Activated CD4-positive, alpha-beta T cell treated with anti-CD3 and anti-CD28 coated beads, Interleukin-2, amount 10 ng/mL, durations not matched to agents 24 days and 14 days (primary cell): ENCODE measurements at regions not wholly inside any gene's neighbourhood (a gene's known extent, or its start where the extent isn't known, plus 50 kb on each side); places are given as distances from the start of the nearest gene placed in this dataset.

Experiments used
- DNase-seq: peaks from one replicate; pipeline ENCODE4 v3.0.0; 2022
- H3K27ac Mint-ChIP-seq: one replicate; pipeline ENCODE4 v1.8.0; 2022; ENCODE audit warnings: mild to moderate bottlenecking, mixed read lengths
- H3K27me3 Mint-ChIP-seq: one replicate; pipeline ENCODE4 v1.8.0; 2022; ENCODE audit warnings: mixed read lengths
- H3K36me3 Mint-ChIP-seq: one replicate; pipeline ENCODE4 v1.8.0; 2022; ENCODE audit warnings: low read depth, mild to moderate bottlenecking, mixed read lengths
- H3K4me1 Mint-ChIP-seq: one replicate; pipeline ENCODE4 v1.8.0; 2021; ENCODE audit warnings: mixed read lengths
- H3K4me3 Mint-ChIP-seq: one replicate; pipeline ENCODE4 v1.8.0; 2022; ENCODE audit warnings: mild to moderate bottlenecking, moderate library complexity, mixed read lengths
- H3K9me3 Mint-ChIP-seq: one replicate; pipeline ENCODE4 v1.8.0; 2021; ENCODE audit warnings: mixed read lengths
- intact Hi-C: fragments of 100-400 bp; cut with micrococcal nuclease; formaldehyde crosslinking; loops from one replicate; pipeline ENCODE4 v1.15.1; 2023

DNA sequence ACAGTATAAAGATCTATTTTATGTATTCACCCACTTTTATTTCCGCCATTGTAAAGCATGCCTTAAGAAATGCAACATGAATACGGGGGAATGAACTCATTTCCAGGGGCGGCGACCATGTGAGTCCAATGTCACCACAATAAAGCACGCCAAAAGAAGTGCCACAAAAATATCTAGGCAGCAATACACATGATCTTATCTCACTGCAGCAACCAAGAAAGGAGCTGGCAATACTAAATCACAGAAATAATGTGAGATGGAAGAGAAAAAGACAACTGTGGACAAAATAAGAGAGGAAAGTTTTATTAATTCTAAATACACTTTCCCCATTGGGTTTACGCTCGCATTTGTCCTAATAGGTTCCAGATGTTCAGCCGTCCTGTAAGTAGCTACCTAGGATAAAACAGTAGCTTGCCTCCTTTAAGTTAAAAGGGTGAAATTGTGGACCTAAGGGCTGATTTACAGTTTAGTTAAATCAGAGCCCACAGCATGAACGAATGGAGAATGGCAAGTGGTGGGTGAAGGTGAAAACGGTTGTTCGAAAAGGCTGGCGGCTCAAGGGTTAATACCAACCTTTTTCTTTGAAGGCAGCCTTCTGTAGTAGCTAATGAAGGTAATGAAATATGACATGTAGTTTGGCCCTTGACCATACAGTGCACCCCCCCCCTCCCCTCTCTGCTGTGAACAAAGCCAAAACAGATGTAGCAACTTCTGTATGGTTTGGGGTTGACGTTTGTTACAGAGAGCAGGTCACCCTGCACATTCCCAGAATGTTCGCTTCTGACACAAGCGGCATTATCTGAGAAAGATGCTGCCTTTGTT is 504.2 kb upstream of the PSMD7 start:
- Mint-ChIP-seq H3K4me1 (no peaks in the 10 kb centered on the region), H3K36me3 (no peaks in the 10 kb centered on the region), H3K27ac (no peak overlapping the region), H3K4me3 (no peak overlapping the region), H3K9me3 (peaks cover 3% of the 10 kb centered on the region), H3K27me3 (no peaks in the 10 kb centered on the region)
- no peak for DNase-seq
- intact Hi-C loops = no loop called here

GRCh38 chr16:73781297-73781696 is 515.3 kb upstream of the PSMD7 start:
- H3K4me1 Mint-ChIP-seq = no peaks in the 10 kb centered on the region
- DNase-seq = no peak
- peaks cover 6% of the 10 kb centered on the region for H3K9me3 Mint-ChIP-seq
- intact Hi-C loops = no loop called here
- no peaks in the 10 kb centered on the region for H3K27me3 Mint-ChIP-seq
- no peak overlapping the region for H3K27ac Mint-ChIP-seq
- H3K4me3 Mint-ChIP-seq = no peak overlapping the region
- H3K36me3 Mint-ChIP-seq = no peaks in the 10 kb centered on the region

DNA sequence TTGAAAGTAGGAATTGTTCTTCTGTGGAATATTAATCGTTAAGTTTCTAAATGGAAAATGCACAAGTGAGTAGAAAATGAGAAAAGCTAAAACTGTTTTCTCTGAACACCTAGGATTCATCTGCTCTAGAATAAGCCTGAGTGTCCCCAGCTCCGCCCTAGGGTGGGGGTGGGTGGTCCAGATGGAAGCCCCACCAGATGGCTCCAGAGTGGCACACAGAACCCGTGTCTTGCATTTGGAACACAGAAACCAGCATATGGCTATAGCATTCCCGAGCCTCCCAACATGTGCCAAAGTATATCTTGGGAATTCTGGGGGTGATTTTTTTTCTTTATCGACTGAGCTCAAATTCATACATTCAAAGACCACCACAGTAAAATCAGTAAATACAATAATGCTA is 517.7 kb upstream of the PSMD7 start:
- Mint-ChIP-seq H3K9me3 (peaks cover 6% of the 10 kb centered on the region), H3K4me3 (no peak overlapping the region), H3K27ac (no peak overlapping the region), H3K36me3 (no peaks in the 10 kb centered on the region), H3K4me1 (no peaks in the 10 kb centered on the region), H3K27me3 (no peaks in the 10 kb centered on the region)
- DNase-seq = no peak
- intact Hi-C loops = no loop called here

- DNase-seq = no peak
- Mint-ChIP-seq H3K27me3 (no peaks in the 10 kb centered on the region), H3K4me3 (no peak overlapping the region), H3K9me3 (peaks cover 6% of the 10 kb centered on the region), H3K36me3 (no peaks in the 10 kb centered on the region), H3K4me1 (no peaks in the 10 kb centered on the region), H3K27ac (no peak overlapping the region)
- intact Hi-C loops = no loop called here
These were observed 520.7 kb upstream of the PSMD7 start for GRCh38 chr16:73775841-73776388.

DNA sequence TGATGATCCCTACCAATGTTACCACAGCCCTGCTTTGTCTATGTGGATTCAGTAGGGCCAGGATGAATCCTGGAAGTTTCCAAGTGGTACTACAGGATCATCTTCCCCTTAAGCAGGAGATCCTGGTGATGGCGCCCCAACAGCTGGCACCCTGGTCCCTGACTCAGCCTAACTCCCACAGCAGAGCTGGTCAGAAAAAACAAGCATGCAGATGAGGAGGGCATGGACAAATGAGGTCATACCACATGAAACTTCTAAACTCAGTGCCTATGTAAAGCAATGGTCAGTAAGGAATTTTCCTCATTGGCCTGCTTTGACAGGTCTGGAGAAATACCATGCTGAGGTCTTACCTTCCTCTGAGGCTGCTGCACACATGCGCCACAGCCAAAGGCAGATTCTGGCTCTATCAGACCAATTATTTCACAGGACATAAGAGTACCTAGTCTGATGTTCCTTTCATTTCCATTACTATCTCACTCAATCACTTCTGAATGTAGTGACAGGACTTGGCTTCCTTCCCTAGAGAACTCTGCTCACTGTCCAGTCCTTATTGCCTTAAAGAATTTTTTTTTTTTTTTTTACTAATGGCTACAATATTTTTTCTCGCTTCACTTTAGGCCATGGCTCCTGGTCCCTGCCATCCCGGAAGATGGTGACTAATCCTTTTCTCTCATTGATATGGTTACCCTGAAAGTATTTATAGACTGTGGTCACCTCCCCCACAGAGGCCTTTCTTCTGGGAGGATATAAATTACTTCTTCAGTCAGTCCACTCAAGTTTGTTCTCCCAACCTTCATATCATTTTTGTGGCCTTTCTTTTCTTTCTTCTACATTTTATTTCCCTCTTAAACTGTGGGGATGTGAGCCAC is 525.2 kb upstream of the PSMD7 start:
- Mint-ChIP-seq H3K27me3 (no peaks in the 10 kb centered on the region), H3K4me3 (no peak overlapping the region), H3K4me1 (no peaks in the 10 kb centered on the region), H3K27ac (no peak overlapping the region), H3K9me3 (peaks cover 3% of the 10 kb centered on the region), H3K36me3 (no peaks in the 10 kb centered on the region)
- intact Hi-C loops = no loop called here
- no peak for DNase-seq

DNA sequence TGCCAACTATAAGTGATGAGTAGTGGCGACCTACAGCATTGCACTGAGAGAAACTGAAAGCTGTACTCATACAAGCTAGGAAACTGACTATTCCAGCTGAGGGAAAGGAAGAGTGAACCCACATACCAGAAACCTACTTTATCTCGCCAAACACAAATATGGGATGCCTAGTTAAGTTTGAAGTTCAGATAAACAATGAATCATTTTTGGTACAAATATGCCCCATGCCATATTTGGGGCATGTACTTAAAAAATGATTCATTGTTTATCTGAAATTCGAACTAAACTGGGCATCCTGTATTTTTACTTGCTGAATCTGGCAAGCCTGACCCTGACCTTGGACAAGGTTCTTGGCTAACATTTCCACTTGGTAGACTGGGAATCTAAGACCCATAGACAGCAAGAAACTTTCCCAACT is 527.8 kb upstream of the PSMD7 start:
- Mint-ChIP-seq H3K4me1 (no peaks in the 10 kb centered on the region), H3K27ac (no peak overlapping the region), H3K27me3 (no peaks in the 10 kb centered on the region), H3K36me3 (no peaks in the 10 kb centered on the region), H3K9me3 (no peaks in the 10 kb centered on the region), H3K4me3 (no peak overlapping the region)
- intact Hi-C loops = no loop called here
- no peak for DNase-seq

DNA sequence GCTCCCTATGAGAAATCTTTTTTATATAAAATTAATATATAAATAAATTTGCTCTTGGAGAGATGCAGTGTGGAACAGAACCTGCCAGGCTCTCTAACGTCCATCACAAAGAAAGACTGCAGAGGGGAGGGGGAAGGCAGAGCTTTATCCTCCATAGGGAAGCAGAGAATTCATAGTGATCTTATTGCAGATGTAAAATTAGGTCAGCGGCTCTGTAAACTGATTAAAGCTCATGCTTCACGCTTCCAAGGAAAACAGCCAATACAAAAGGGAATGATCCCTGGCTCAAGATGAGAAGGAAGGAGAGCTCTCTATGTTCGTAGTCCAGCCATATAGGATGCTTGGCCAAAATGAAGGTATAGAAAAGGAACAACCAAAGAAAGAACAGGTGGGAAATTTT is 532.3 kb upstream of the PSMD7 start:
- Mint-ChIP-seq H3K36me3 (no peaks in the 10 kb centered on the region), H3K27me3 (no peaks in the 10 kb centered on the region), H3K4me1 (no peaks in the 10 kb centered on the region), H3K9me3 (no peaks in the 10 kb centered on the region), H3K4me3 (no peak overlapping the region), H3K27ac (no peak overlapping the region)
- DNase-seq = no peak
- intact Hi-C loops = no loop called here

GRCh38 chr16:73756289-73757178 is 540.1 kb upstream of the PSMD7 start:
- peaks cover 3% of the 10 kb centered on the region for H3K9me3 Mint-ChIP-seq
- H3K36me3 Mint-ChIP-seq = no peaks in the 10 kb centered on the region
- no peak overlapping the region for H3K27ac Mint-ChIP-seq
- DNase-seq = no peak
- intact Hi-C loops = no loop called here
- H3K4me3 Mint-ChIP-seq = no peak overlapping the region
- no peaks in the 10 kb centered on the region for H3K27me3 Mint-ChIP-seq
- no peaks in the 10 kb centered on the region for H3K4me1 Mint-ChIP-seq

DNA sequence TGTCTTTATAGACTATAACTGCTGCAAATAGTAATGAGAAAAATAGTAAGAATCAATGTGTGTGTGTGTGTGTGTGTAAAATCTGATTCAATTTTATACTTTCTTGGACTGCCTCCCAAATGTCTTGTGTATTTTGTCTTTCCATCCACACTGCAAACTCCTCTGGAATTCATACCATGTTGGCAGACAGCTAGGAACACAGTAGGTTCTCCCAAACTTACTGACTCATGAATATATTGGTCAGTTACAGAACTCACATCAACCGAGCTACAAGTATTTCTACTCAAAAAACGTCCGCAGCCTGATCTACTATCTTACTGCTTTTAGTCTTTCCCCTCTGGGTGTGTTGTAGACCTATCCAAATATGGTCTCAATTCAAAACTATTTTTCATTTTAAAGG is 542.7 kb upstream of the PSMD7 start:
- Mint-ChIP-seq H3K27me3 (no peaks in the 10 kb centered on the region), H3K27ac (no peak overlapping the region), H3K36me3 (no peaks in the 10 kb centered on the region), H3K4me3 (no peak overlapping the region), H3K4me1 (no peaks in the 10 kb centered on the region), H3K9me3 (peaks cover 18% of the 10 kb centered on the region)
- DNase-seq = no peak
- intact Hi-C loops = no loop called here

- Mint-ChIP-seq H3K4me3 (no peak overlapping the region), H3K27me3 (no peaks in the 10 kb centered on the region), H3K36me3 (no peaks in the 10 kb centered on the region), H3K9me3 (peaks cover 20% of the 10 kb centered on the region), H3K27ac (no peak overlapping the region), H3K4me1 (no peaks in the 10 kb centered on the region)
- intact Hi-C loops = no loop called here
- no peak for DNase-seq
These were observed 546.0 kb upstream of the PSMD7 start for GRCh38 chr16:73750639-73751038.

GRCh38 chr16:73747328-73747727 is 549.3 kb upstream of the PSMD7 start:
- Mint-ChIP-seq H3K4me1 (no peaks in the 10 kb centered on the region), H3K9me3 (peaks cover 20% of the 10 kb centered on the region), H3K36me3 (no peaks in the 10 kb centered on the region), H3K27ac (no peak overlapping the region), H3K4me3 (no peak overlapping the region), H3K27me3 (no peaks in the 10 kb centered on the region)
- intact Hi-C loops = no loop called here
- no peak for DNase-seq

GRCh38 chr16:73746554-73746953 is 550.1 kb upstream of the PSMD7 start:
- Mint-ChIP-seq H3K4me3 (no peak overlapping the region), H3K4me1 (no peaks in the 10 kb centered on the region), H3K36me3 (no peaks in the 10 kb centered on the region), H3K27me3 (no peaks in the 10 kb centered on the region), H3K9me3 (peaks cover 20% of the 10 kb centered on the region), H3K27ac (no peak overlapping the region)
- no peak for DNase-seq
- intact Hi-C loops = no loop called here

DNA sequence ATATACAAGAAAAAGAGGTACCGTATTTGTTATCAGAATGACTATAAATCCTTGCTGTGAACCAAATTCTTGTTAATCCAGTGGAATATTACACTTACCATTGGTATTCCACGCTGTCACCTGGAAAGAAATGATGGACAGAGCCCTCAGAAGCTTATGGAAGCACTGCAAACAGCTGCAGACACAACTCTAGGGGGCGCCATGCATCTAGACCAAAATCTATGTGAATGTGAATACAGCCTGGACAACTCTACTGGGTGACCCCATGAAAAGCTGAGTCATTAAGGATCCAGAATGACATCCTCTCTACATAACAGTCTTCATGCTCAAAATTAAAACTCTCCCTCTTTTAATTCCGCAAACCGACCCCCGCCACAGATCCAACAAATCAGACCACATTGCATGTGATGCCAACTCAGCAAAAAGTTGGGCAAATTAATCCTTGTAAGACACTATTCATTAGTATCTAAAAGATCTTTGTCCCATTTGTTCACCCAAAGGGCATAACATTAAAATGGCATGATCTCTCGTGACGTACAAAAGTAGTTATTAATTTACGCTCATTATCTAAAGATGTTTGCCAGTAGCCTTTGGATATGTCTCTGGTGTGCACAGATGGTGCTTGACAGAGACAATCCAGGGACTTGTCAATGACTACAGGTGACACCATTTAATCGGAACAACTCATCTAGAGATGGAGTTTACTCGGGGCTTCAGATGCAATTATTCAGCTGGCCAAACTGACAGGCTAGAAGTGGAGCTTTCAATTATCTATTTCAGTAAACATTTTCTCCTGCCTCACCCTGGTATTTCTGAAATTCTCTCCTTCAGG is 552.7 kb upstream of the PSMD7 start:
- intact Hi-C loops = no loop called here
- no peak for DNase-seq
- Mint-ChIP-seq H3K4me1 (no peaks in the 10 kb centered on the region), H3K27me3 (no peaks in the 10 kb centered on the region), H3K4me3 (no peak overlapping the region), H3K36me3 (no peaks in the 10 kb centered on the region), H3K27ac (no peak overlapping the region), H3K9me3 (peaks cover 9% of the 10 kb centered on the region)
